MCF 10A (cell line): ENCODE measurements at regions not wholly inside any gene's neighbourhood (a gene's known extent, or its start where the extent isn't known, plus 50 kb on each side); places are given as distances from the start of the nearest gene placed in this dataset.

Experiments
- BruUV-seq: library from RNA; stranded (reverse); fragments of 400-500 nt; replicated peaks from 2 replicates; lab custom pipeline; 2021; lab: Mats Ljungman, UMichigan
- CTCF ChIA-PET: fragments of 300-600 bp; sonication (Branson Sonifier 250); formaldehyde crosslinking; extraction: SDS; loops from one replicate; lab custom pipeline; 2021; ENCODE audit warnings: antibody characterized with exemption, inconsistent platforms; lab: Yijun Ruan, JAX
- POLR2A ChIA-PET: fragments of 300-600, 350-650 bp; sonication (Branson Sonifier 250); formaldehyde crosslinking; extraction: SDS; loops from one replicate; lab custom pipeline; 2020; ENCODE audit warnings: antibody characterized with exemption, inconsistent platforms; lab: Yijun Ruan, JAX
- DNase-seq: peaks from one replicate; pipeline ENCODE4 v3.0.0-alpha.2; 2018; ENCODE audit not compliant: unreplicated experiment
- H3K27ac Mint-ChIP-seq: one replicate; pipeline ENCODE4 v1.8.0; 2022; ENCODE audit warnings: mild to moderate bottlenecking, low read depth, mixed read lengths; ENCODE audit not compliant: unreplicated experiment
- H3K27me3 Mint-ChIP-seq: one replicate; pipeline ENCODE4 v1.8.0; 2022; ENCODE audit warnings: mixed read lengths; ENCODE audit not compliant: insufficient read depth, unreplicated experiment
- H3K36me3 Mint-ChIP-seq: one replicate; pipeline ENCODE4 v1.8.0; 2022; ENCODE audit warnings: mild to moderate bottlenecking, moderate library complexity, mixed read lengths; ENCODE audit not compliant: insufficient read depth, unreplicated experiment
- H3K4me1 Mint-ChIP-seq: one replicate; pipeline ENCODE4 v1.8.0; 2022; ENCODE audit warnings: mixed read lengths; ENCODE audit not compliant: insufficient read depth, unreplicated experiment
- H3K4me3 Mint-ChIP-seq: one replicate; pipeline ENCODE4 v1.8.0; 2022; ENCODE audit warnings: mild to moderate bottlenecking, moderate library complexity, mixed read lengths; ENCODE audit not compliant: unreplicated experiment
- H3K9me3 Mint-ChIP-seq: one replicate; pipeline ENCODE4 v1.8.0; 2022; ENCODE audit warnings: mixed read lengths; ENCODE audit not compliant: unreplicated experiment
- intact Hi-C: fragments of 100-400 bp; cut with micrococcal nuclease; formaldehyde crosslinking; loops from 2 replicates; pipeline ENCODE4 v1.14.1; 2022
- TF ChIP-seq, protein P1 (sequence below): fragments of 200-600 bp; IDR thresholded peaks from one replicate; pipeline ENCODE4 v1.8.0; 2022; ENCODE audit warnings: antibody characterized with exemption, mild to moderate bottlenecking; ENCODE audit not compliant: unreplicated experiment

DNA sequence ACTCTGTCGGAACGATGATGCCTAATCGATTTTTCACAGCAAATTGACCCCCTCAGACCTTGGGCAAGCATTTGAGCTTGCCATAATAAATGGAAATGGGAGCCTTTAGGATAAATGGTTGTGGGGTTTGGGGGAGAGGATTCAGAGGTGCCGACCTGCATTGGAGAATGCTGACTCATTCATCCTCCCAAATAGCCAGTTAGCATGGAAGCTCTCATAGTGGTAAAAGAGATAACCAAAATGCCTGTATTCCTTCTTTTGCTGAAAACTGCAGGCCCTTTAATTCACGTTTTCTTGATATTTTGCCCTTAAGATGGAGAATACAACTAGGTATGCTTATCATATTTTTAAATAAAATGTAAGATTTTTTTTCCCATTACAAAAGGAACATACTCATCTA, 392.6 kb upstream of the DEPDC1 start:
- intact Hi-C loops: no loop called here
- BruUV-seq: no TSS peak
- POLR2A ChIA-PET: no interaction called here
- no peak for DNase-seq
- no peaks in the 10 kb centered on the region for H3K9me3 Mint-ChIP-seq
- CTCF ChIA-PET: interaction anchor here (0.6 kb wide), 1 partner anchor 26 kb away, joined by 3 read pairs; no protein-coding TSS in a partner anchor
- H3K36me3 Mint-ChIP-seq: no peaks in the 10 kb centered on the region
- H3K4me3 Mint-ChIP-seq: no peak overlapping the region
- peaks cover 10% of the 10 kb centered on the region for H3K27me3 Mint-ChIP-seq
- no peaks in the 10 kb centered on the region for H3K4me1 Mint-ChIP-seq
- H3K27ac Mint-ChIP-seq: no peak overlapping the region
- TF ChIP-seq, protein P1, sequence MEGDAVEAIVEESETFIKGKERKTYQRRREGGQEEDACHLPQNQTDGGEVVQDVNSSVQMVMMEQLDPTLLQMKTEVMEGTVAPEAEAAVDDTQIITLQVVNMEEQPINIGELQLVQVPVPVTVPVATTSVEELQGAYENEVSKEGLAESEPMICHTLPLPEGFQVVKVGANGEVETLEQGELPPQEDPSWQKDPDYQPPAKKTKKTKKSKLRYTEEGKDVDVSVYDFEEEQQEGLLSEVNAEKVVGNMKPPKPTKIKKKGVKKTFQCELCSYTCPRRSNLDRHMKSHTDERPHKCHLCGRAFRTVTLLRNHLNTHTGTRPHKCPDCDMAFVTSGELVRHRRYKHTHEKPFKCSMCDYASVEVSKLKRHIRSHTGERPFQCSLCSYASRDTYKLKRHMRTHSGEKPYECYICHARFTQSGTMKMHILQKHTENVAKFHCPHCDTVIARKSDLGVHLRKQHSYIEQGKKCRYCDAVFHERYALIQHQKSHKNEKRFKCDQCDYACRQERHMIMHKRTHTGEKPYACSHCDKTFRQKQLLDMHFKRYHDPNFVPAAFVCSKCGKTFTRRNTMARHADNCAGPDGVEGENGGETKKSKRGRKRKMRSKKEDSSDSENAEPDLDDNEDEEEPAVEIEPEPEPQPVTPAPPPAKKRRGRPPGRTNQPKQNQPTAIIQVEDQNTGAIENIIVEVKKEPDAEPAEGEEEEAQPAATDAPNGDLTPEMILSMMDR: no peak

GRCh38 chr1:68890736-68891135, 393.9 kb upstream of the DEPDC1 start:
- intact Hi-C loops: no loop called here
- no peaks in the 10 kb centered on the region for H3K36me3 Mint-ChIP-seq
- no peaks in the 10 kb centered on the region for H3K4me1 Mint-ChIP-seq
- H3K9me3 Mint-ChIP-seq: no peaks in the 10 kb centered on the region
- TF ChIP-seq, protein P1: no peak
- ChIA-PET CTCF (no interaction called here), POLR2A (no interaction called here)
- no peak overlapping the region for H3K4me3 Mint-ChIP-seq
- no TSS peak for BruUV-seq
- H3K27ac Mint-ChIP-seq: no peak overlapping the region
- no peak for DNase-seq
- no peaks in the 10 kb centered on the region for H3K27me3 Mint-ChIP-seq

- no peaks in the 10 kb centered on the region for H3K9me3 Mint-ChIP-seq
- H3K4me1 Mint-ChIP-seq: no peaks in the 10 kb centered on the region
- intact Hi-C loops: no loop called here
- H3K4me3 Mint-ChIP-seq: no peak overlapping the region
- H3K27ac Mint-ChIP-seq: no peak overlapping the region
- ChIA-PET CTCF (no interaction called here), POLR2A (no interaction called here)
- DNase-seq: peak; percentile 31
- H3K36me3 Mint-ChIP-seq: no peaks in the 10 kb centered on the region
- BruUV-seq: no TSS peak
- peaks cover 43% of the 10 kb centered on the region for H3K27me3 Mint-ChIP-seq
- TF ChIP-seq, protein P1: no peak
Measured at GRCh38 chr1:68904477-68904876, 407.6 kb upstream of the DEPDC1 start.

- TF ChIP-seq, protein P1: no peak
- no peak overlapping the region for H3K27ac Mint-ChIP-seq
- H3K36me3 Mint-ChIP-seq: no peaks in the 10 kb centered on the region
- no peak overlapping the region for H3K4me3 Mint-ChIP-seq
- POLR2A ChIA-PET: no interaction called here
- CTCF ChIA-PET: interaction anchor here (0.6 to 0.9 kb wide), 2 partner anchors 211 to 230 kb away, joined by 3 to 4 read pairs; no protein-coding TSS in a partner anchor
- BruUV-seq: no TSS peak
- no peaks in the 10 kb centered on the region for H3K4me1 Mint-ChIP-seq
- intact Hi-C loops: no loop called here
- H3K27me3 Mint-ChIP-seq: peaks cover 28% of the 10 kb centered on the region
- no peaks in the 10 kb centered on the region for H3K9me3 Mint-ChIP-seq
- DNase-seq: no peak
Measured at GRCh38 chr1:68906431-68906830, 409.5 kb upstream of the DEPDC1 start.
